ENCODE measurements at regions not wholly inside any gene's neighbourhood (a gene's known extent, or its start where the extent isn't known, plus 50 kb on each side); places are given as distances from the start of the nearest gene placed in this dataset.

DNA sequence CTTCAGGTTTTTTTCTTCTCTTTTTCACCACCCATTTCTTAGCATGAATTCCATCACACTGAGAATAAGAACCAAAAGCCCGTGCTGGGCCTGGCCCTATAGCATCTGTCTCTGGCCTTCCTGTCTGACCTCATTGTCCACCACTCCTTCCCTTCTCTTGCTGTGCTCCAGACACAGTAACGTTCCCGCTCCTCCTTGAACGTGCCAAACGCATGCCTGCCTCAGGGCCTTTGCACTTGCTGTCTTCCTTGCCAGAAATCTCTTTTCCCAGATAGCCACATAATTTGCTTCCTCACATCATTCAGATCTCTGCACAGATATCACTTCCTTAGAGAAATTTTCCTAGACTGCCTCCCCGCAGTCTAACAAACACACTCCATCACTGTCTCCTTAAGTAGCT, 119.6 kb upstream of the CPSF6 start:
- 84% methylated on average over 6 of the region's 6 CpGs for WGBS
- intact Hi-C loops (cut with DNase I), result no loop called here
- TF ChIP-seq POLR2AphosphoS5 (IDR thresholded peaks at IDR 0.05), result no peak
- TF ChIP-seq, protein P1, sequence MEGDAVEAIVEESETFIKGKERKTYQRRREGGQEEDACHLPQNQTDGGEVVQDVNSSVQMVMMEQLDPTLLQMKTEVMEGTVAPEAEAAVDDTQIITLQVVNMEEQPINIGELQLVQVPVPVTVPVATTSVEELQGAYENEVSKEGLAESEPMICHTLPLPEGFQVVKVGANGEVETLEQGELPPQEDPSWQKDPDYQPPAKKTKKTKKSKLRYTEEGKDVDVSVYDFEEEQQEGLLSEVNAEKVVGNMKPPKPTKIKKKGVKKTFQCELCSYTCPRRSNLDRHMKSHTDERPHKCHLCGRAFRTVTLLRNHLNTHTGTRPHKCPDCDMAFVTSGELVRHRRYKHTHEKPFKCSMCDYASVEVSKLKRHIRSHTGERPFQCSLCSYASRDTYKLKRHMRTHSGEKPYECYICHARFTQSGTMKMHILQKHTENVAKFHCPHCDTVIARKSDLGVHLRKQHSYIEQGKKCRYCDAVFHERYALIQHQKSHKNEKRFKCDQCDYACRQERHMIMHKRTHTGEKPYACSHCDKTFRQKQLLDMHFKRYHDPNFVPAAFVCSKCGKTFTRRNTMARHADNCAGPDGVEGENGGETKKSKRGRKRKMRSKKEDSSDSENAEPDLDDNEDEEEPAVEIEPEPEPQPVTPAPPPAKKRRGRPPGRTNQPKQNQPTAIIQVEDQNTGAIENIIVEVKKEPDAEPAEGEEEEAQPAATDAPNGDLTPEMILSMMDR (IDR thresholded peaks at IDR 0.05), result no peak
- TF ChIP-seq POLR2A (IDR thresholded peaks at IDR 0.05), result no peak
- H3K27me3 ChIP-seq (replicated peaks; ENCODE audit: insufficient read depth), result no peaks in the 10 kb centered on the region
- H3K9me3 ChIP-seq, result no peaks in the 10 kb centered on the region
- DNase-seq (ENCODE audit: low spot score), result no peak
- H3K36me3 ChIP-seq, result no peaks in the 10 kb centered on the region
- H3K4me3 ChIP-seq, result no peak overlapping the region
- H3K4me1 ChIP-seq (replicated peaks), result no peaks in the 10 kb centered on the region
- no peak overlapping the region for H3K27ac ChIP-seq

DNA sequence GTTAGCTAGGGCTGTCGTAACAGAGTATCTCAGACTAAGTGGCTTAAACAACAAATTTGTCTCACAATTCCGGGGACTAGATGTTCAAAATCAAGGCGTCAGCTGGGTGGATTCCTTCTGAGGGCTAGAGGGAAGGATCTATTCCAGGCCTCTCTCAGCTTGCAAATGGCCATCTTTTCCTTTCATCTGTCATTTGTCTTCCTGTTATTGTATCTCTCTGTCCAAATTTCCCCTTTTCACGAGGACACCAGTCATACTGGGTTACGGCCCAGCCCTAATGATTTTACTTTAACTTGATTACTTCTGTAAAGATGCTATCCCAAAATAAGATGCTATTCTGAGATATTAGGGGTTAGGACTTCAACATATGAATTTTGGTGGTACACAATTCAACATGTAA, 119.0 kb upstream of the CPSF6 start:
- Histone ChIP-seq H3K4me3 (no peak overlapping the region), H3K9me3 (no peaks in the 10 kb centered on the region), H3K4me1 (replicated peaks) (no peaks in the 10 kb centered on the region), H3K27ac (no peak overlapping the region), H3K27me3 (replicated peaks; ENCODE audit: insufficient read depth) (no peaks in the 10 kb centered on the region), H3K36me3 (no peaks in the 10 kb centered on the region)
- no peak for DNase-seq (ENCODE audit: low spot score)
- 68% methylated on average over 5 of the region's 5 CpGs for WGBS
- intact Hi-C loops (cut with DNase I), result no loop called here
- no peak for TF ChIP-seq POLR2A (IDR thresholded peaks at IDR 0.05)

DNA sequence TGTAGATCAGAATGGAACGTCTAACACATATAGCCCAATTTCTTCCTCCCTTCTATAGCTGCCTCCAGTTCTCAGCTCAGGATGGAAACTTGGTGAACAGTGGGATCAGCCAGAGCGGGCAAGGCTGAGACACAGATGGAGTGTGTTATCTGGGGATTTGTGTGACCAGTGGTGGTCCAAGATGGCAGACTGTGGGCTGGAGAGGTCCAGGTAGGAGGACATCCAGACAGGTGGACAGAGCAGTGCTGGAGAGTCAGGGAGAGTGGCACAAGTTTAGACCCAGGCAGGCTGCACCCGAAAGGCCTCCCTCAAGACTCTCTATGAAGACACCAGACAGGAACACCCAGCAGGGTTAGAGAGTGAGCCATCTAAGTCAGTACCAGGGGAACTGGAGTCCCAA, 116.1 kb upstream of the CPSF6 start:
- Histone ChIP-seq H3K27ac (no peak overlapping the region), H3K9me3 (no peaks in the 10 kb centered on the region), H3K4me1 (replicated peaks) (no peaks in the 10 kb centered on the region), H3K27me3 (replicated peaks; ENCODE audit: insufficient read depth) (no peaks in the 10 kb centered on the region), H3K36me3 (no peaks in the 10 kb centered on the region), H3K4me3 (no peak overlapping the region)
- WGBS, result 91% methylated on average over 3 of the region's 3 CpGs
- intact Hi-C loops (cut with DNase I), result no loop called here
- no peak for DNase-seq (ENCODE audit: low spot score)
- TF ChIP-seq, protein P1 (IDR thresholded peaks at IDR 0.05), result no peak
- TF ChIP-seq POLR2AphosphoS5 (IDR thresholded peaks at IDR 0.05), result no peak
- no peak for TF ChIP-seq POLR2A (IDR thresholded peaks at IDR 0.05)

DNA sequence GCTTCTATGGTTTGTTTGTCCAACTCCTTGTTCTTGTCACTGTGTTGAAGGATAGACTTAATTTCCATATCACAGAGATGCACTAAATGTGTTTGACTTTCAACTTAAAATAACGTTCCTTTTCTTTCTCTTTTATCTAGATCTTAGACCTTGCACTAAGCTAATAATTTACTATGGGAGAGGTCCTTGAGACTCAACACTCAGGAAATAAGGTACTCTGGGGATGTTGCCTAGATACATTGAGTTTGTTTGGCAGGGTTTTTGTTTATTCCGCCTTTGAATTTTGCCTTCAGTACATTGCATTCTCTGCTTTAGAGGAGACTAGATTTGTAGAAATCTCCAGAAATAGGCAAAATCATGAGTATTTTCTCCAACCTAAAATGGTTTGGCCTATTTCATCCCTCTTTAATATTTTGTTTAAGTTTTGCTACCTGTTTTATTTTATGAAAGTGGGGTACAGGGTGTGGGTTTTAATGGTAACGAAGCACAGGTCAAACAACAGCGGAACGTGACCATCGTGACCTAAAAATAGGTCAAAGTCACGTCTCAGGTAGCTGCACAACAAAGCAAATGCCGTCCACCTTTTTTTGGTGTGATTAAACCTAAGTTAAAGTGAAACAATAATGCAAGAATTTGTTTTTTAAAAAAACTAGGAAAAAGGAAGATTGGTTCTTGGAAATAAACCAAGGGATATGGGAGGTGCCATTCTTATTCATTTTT, 115.3 kb upstream of the CPSF6 start:
- 57% methylated on average over 8 of the region's 8 CpGs for whole genome bisulfite sequencing
- Histone ChIP-seq H3K27ac (no peak overlapping the region), H3K9me3 (no peaks in the 10 kb centered on the region), H3K27me3 (replicated peaks; ENCODE audit: insufficient read depth) (no peaks in the 10 kb centered on the region), H3K4me3 (no peak overlapping the region), H3K4me1 (replicated peaks) (no peaks in the 10 kb centered on the region), H3K36me3 (no peaks in the 10 kb centered on the region)
- DNase-seq (ENCODE audit: low spot score), result no peak
- no peak for TF ChIP-seq POLR2AphosphoS5 (IDR thresholded peaks at IDR 0.05)
- no peak for TF ChIP-seq POLR2A (IDR thresholded peaks at IDR 0.05)
- TF ChIP-seq, protein P1 (IDR thresholded peaks at IDR 0.05), result no peak
- intact Hi-C loops (cut with DNase I), result no loop called here

DNA sequence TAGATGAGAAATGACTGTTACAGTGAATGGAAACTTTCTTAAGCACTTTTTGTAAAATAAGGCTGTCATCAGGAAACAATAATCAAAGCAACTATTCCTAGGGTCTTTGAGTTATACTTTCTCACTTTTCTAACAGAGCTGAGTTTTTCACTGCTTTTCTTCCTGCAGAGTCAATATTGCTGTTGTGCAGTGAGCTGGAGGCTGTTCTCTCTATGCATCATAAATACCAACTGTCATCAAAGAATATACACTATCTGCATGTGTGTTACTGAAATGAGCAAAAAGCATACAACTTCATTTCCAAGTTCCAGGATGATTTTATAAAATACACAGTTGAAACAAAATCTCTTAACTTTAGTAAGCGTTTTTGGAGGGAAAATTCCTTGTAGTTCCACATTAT, 110.4 kb upstream of the CPSF6 start:
- intact Hi-C loops (cut with DNase I), result no loop called here
- Histone ChIP-seq H3K9me3 (no peaks in the 10 kb centered on the region), H3K36me3 (no peaks in the 10 kb centered on the region), H3K4me1 (replicated peaks) (no peaks in the 10 kb centered on the region), H3K27ac (no peak overlapping the region), H3K27me3 (replicated peaks; ENCODE audit: insufficient read depth) (no peaks in the 10 kb centered on the region), H3K4me3 (no peak overlapping the region)
- DNase-seq (ENCODE audit: low spot score), result no peak
- WGBS, result 77% methylated on average over 1 of the region's 1 CpG
- TF ChIP-seq POLR2A (IDR thresholded peaks at IDR 0.05) (no peak), POLR2AphosphoS5 (IDR thresholded peaks at IDR 0.05) (no peak)
- TF ChIP-seq, protein P1 (IDR thresholded peaks at IDR 0.05), result no peak
